HL-60/S4 treated with retinoic acid at 250 ng/mL for 4 days and 3 days (cell line): ENCODE measurements at regions not wholly inside any gene's neighbourhood (a gene's known extent, or its start where the extent isn't known, plus 50 kb on each side); places are given as distances from the start of the nearest gene placed in this dataset.

Source experiments
- in situ Hi-C: fragments of 300-500 bp; cut with MboI; formaldehyde crosslinking; loops from 2 replicates; pipeline ENCODE4 v1.7.0; 2022; ENCODE audit warnings: low sequenced_read_pairs

DNA sequence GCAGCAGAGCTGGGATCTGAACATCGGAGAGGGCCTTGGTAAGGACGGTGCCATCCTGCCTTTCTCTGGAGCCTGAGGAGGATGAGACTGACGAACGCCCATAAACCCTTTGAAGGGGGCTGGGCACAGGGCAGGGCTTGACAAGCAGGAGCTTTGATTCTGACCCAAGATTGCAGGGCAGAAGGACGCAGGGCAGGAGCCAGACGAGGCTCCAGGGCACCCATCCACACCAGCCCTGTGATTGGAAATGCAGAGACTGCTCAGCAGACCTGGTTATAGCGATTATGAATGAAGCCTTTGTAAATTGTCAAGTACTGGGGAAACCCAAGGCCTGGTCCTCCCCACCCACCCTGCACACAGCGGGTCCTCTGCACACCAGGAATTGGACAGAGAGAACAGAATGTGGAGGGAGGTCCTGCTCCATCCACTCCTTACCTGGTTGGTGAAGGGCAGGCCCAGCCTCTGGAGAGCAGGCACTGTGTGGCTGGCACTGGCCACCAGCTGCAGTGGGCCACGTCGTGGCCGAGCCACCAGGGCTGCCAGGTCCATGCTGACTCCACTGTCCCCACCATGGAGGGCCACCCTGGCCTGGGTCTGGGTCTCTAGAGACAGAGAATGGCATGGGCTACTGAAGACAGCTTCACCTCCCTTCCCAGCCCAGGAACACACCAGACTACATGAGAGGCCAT is 68.8 kb downstream of the RMI2 start:
- in situ Hi-C loops: loop anchor here (25.0 kb wide), 2 partner anchors 298 to 648 kb away; no protein-coding TSS in a partner anchor

DNA sequence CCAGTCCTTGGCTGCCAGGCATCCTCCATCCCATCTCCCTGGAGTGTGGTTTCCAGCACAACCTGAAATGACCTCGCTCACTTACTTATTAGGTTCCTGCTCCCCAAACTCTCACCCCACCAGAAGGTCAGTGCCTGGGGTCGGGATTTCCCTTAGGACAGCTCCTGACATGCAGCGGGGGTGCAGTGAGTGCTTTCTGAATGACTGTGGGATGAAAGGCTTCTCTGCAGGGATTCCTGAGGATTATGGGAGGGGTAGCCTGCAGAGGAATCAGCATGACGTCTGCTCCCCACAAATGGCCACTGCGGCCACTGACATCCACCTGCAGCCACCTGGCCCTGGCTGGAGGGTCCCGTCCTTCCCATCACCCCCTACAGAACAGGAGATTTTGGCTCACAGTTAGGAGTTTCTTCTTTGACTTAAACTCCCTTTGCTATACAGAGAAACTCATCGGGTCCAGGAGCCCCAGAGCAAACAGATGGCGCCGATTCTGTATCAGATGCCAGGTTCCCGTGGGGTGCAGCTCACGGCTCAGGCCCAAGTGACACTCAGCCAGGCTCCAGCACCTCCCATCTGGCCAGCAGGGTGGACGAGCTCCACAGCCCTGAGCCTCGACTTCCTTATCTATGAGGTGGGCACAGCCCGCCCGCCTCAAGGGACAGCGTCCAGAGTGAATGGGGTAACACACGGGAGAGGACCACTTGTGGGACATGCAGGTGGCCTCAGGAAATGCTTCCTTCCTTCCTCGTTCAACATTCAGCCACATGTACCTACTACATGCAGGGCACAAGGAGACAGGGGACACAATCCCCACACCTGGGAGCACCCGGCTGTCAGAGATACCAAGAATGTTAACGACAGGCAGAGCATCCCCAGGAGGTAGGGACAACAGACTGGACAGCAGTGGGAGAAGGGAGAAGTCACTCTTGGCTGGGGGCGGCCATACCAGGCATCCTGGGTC is 69.8 kb downstream of the RMI2 start:
- in situ Hi-C loops: loop anchor here (25.0 kb wide), 2 partner anchors 297 to 647 kb away; no protein-coding TSS in a partner anchor

DNA sequence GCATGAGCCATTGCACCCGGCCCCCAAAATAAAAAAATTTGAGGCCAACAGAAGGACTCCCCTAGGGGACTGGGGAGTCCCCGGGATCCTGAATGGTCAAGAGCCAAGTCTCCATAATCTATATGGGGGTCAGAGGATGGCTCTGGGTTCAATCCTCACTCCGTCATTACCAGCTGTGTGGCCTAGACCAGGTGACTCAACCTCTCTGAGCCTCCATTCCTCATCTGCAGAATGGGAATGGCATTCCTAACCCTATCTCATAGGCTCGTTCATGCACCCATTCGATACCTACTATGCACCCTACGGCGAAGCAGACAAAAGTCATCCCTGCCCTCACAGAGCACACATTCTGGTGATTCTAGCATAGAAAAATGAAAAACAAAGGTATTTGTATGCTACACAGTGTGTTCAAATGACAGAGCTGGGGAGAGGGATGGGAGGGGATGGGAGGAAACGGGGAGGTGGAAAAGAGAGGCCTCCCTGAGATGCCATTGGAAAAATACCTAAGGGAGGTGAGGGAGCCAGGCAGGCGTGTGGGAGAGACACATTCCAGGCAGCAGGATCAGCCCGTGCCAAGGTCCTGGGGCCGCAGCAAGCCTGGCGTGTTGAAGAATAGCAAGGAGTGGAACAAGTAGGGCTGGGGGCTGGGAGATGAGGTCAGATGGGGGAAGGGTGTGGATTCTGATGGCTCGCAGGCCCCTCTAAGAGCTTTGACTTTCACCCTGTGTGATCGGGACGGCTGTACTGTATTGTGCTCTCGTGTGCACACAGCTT is 71.2 kb downstream of the RMI2 start:
- in situ Hi-C loops: loop anchor here (25.0 kb wide), 2 partner anchors 296 to 646 kb away; no protein-coding TSS in a partner anchor

DNA sequence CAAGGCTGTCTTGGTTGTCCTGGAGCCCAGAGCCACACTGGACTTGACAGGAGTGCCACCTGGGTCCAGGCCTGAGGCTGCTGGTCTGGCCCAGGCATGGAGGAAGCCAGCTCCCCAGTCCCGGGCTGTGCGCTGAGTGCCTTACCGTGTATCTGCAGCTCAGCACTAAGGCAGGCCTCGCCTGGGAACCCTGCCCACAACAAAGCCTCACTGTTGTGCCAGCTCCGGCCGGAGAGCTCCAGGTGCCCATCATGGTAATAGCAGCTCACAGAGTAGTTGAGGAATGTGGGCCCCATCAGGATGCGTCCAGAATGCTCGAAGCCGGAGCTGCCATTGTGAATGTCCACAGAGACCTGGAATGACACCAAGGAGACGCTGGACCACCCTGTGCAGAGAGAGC is 72.2 kb downstream of the RMI2 start:
- in situ Hi-C loops: loop anchor here (25.0 kb wide), 2 partner anchors 295 to 645 kb away; no protein-coding TSS in a partner anchor

DNA sequence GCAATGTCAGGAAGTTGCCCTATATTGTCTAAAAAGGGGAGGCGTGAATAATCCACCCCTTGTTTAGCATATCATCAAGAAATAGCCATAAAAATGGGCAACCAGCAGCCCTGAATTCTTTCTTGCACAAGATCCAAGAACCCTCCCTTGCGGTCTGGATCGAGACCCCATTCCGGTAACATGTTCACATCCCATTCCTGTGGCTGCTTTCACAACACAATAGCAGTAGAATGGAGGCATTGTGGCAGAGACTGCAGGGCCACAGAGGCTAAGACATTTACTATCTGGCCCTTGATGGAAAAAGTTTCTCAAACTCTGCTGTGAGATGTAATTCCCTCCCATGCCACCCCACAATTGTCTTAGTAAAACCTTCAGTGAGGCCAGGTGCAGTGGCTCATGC is 73.2 kb downstream of the RMI2 start:
- in situ Hi-C loops: loop anchor here (25.0 kb wide), 2 partner anchors 294 to 644 kb away; no protein-coding TSS in a partner anchor

DNA sequence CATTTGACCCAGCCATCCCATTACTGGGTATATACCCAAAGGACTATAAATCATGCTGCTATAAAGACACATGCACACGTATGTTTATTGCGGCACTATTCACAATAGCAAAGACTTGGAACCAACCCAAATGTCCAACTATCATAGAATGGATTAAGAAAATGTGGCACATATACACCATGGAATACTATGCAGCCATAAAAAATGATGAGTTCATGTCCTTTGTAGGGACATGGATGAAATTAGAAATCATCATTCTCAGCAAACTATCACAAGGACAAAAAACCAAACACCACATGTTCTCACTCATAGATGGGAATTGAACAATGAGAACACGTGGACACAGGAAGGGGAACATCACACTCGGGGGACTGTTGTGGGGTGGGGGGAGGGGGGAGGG is 74.8 kb downstream of the RMI2 start:
- in situ Hi-C loops: loop anchor here (25.0 kb wide), 2 partner anchors 292 to 642 kb away; no protein-coding TSS in a partner anchor

DNA sequence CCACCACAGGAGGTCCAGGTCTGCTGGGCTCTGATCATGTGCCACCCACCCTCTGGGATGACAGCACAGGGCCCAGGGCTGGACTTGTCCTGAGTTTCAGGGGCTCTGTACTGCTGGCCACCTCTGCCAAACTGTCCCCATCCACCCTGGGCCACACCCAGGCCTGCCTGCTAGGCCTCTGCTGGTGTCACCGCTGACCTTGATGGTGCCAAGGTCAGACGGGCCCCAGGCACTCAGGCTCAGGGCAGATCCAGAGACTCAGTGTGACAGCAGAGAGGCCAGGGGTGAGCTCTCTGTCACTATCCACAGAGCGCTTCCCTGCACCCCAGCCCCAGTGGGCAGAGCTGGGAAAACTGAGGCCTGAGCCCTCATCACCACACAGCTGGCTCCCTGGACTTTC is 75.6 kb downstream of the RMI2 start:
- in situ Hi-C loops: loop anchor here (25.0 kb wide), 2 partner anchors 291 to 641 kb away; no protein-coding TSS in a partner anchor

DNA sequence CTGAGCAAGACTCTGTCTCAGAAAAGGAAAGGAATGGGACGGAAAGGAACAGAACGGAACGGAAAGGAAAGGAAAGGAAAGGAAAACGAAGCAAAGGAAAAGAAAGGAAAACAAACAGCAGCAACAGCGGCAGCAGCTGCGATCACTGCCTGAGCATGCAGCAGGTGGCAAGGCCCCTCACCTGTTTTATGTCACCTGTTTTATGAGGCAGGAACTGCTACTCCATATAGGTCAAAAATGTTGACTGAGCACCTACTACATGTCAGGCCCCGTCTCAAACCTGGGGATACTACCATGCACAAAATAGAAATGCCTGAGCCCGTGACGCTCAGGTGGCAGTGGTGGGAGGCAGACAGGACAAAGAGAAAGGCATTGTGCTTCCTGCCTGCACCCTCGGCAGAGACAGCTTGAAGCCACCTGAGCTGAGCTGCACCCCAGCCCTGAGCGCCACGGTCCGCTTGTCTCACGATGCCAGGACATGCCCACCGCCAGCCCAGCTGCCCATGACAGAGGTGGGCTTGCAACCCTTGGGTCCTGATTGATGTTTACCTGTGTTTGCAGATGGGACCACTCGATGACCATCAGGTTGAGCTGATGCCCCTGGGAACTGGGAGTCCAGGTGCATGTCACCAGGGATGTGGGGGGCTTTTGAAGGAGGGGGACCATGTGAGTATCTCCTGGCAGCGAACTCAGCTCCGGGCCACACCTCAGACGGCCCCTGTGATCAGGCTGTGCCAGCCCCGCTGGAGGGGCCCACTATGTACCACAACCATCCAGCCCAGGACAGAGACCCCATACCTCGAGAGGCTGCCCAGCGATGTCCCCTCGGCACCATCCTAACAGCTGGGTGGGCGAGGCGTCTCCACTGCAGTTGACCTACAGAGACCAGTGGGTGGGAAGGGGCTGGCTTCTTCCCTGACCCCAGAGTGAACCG is 77.4 kb downstream of the RMI2 start:
- in situ Hi-C loops: loop anchor here (25.0 kb wide), 2 partner anchors 290 to 640 kb away; no protein-coding TSS in a partner anchor

DNA sequence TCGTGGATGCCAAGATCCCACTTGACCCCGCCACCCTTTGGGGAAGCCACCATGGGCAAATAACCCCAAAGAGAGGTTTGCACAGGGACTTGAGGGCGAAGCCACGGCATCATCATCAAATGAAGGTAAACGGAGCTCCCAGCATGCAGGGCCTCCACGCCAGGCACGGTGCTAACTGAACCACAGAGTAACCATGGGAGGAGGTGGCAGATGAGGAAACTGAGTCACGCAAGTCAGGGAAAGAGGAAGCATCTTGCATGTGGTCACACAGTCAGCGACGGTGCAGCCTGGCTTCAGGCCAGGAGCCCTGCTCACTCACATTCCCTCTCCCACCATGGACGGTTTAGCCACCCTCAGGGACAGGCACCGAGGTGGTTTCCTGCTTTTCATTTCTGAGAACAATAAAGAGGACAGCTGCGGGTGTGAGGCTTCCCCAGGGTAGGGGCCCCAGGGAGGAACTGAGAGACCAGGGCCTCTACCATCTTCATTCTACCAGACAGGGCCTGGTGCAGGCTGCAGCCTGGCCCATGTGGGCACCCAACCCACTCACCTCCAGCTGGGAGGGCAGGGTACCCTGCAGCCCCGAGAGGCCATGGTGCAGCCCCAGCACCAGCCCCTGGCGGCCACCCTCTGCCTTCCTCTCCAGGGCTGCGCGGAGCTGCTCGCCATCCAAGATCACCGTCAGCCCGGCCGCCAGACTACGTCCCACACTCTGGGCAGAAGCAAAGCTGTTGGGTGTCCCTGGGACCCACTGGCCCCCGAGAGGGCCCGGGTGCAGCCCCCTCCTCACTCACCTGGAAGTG is 78.3 kb downstream of the RMI2 start:
- in situ Hi-C loops: loop anchor here (25.0 kb wide), 2 partner anchors 289 to 639 kb away; no protein-coding TSS in a partner anchor

DNA sequence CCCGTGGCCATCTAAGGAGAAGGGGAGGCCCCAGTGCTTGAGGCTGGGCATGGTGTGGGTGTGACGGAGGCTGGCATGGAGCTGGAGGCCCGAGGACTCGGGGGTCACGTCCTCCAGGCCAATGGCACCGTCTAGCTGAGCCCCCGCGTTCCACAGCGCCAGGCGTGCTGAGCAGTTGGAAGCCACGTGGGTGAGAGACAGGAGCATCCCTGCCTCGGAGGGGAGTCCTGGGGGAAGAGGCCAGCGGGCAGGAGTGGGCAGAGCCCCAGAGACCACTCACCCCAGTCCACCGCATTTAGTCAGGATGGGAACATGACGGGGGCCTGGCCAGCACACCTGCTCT is 78.8 kb downstream of the RMI2 start:
- in situ Hi-C loops: loop anchor here (25.0 kb wide), 2 partner anchors 288 to 638 kb away; no protein-coding TSS in a partner anchor

DNA sequence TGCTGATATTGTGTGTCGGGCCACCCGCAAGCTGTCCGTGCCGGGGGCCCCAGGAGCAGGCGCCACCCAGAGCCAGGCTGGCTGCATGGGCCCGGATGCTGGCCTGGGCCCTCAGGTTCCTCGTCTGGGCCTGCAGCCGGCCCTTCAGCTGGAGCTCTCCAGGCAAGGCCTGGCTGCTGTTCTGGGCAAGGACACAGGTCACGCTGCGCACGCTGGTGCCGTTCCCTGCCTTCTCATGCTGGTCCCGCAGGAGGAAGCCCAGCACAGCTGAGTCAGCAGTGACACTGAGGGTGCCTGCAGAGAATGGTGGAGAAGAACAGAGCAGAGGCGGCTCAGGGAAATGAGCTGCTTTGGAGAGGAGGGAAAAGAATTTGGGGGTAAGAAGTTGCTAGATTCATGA is 79.9 kb downstream of the RMI2 start:
- in situ Hi-C loops: no loop called here

DNA sequence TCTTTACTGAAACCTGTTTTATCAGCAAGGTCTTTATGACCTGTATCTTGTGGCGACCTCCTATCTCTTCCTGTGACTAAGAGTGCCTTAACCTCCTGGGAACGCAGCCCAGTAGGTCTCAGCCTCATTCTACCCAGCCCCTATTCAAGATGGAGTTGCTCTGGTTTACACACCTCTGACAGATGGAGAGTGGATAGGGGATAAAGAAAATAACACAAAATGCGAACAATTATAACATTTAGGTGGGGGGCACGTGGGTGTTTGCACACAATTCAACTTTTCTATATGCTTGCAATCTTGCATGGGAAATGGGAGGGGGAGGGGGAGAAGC is 83.3 kb downstream of the RMI2 start:
- in situ Hi-C loops: no loop called here

DNA sequence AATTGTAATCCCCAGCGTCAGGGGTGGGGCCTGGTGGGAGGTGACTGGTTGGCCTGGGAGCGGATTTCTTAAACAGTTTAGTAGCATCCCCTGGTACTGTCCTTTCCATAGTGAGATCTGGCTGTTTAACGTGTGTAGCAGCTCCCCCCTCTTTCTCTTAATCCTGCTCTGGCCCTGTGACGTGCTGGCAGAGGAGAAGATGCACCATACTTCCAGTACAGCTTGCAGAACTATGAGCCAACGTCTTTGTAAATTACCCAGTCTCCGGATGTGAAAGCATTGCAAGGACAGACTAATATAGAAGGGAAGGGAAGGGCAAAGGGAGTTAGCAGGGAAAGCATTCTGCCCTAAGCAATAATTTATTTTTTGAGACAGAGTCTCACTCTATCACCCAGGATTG is 83.9 kb downstream of the RMI2 start:
- in situ Hi-C loops: no loop called here

DNA sequence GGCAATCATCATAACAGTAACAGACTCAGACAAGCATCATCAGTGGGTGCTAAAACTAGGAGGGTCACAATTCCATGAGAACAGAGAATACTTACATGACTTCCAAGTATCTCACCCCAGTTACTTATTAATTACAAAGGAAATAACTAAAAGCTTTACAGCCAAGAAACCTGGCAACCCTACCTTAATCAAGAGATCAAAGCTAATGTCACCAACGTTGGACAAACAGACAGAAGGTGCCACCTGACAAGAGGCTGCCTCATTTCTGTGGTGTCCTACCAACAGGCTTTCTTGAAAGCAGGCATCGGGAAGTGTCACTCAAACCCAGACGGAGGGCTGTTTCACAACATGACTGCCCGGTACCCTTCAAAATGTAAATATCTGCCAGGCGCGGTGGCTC is 84.6 kb downstream of the RMI2 start:
- in situ Hi-C loops: no loop called here

DNA sequence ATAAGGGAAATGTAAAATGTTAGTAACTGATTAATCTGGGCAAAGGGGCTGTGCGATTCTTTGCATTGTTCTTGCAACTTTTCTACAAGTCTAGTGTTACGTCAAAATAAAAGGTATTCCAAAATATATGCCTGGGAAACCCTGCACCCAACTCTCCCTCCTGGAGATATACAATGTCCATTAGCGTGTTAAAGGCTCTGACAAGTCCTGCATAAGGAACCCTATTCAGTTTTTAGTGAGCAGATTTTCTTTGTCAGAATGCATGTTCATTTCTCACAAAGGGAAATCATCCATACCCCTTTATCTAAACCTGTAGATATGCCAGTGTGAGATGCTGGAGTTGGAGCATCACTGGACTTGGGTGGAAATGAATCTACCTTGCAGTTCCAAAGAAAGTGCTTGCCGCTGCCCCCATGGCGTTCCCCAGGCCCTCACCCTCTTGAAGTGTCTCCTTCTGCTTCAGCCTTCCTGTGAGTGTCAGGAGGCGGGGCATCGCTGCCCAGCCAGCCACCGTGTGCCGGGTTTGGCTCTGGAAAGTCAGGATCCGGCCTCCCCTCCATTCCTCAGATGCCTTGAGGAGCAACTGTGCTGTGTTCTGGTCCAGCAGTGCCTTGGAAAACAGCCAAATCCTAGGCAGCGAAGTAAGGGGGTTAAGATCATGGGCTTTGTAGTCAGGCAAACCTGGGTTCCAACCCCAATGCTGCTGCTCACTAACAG is 85.5 kb downstream of the RMI2 start:
- in situ Hi-C loops: no loop called here

DNA sequence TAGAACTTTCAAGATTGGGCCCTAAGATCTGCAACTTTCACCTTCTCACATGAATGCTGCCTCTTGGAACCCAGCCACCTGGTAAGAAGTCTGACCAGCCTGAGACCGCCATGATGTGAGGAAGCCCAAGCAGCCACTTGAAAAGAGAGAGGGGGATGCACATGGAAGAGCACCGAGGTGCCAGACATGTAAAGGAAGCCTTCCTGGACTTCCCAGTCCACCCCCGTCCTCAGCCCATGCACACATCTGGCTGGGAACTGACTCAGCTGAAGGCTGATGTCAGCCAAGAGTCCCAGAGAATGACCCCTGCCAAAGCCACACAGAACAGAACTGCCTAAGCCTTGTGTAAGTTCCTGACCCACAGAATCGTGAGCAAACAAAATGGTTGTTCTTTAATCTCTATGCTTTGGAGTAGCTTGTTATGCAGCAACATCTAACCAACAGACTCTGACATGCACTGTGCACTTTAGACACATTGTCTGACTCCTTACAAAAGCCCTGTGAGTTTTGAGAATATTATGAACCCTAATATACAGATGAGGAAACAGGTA is 86.7 kb downstream of the RMI2 start:
- in situ Hi-C loops: no loop called here

DNA sequence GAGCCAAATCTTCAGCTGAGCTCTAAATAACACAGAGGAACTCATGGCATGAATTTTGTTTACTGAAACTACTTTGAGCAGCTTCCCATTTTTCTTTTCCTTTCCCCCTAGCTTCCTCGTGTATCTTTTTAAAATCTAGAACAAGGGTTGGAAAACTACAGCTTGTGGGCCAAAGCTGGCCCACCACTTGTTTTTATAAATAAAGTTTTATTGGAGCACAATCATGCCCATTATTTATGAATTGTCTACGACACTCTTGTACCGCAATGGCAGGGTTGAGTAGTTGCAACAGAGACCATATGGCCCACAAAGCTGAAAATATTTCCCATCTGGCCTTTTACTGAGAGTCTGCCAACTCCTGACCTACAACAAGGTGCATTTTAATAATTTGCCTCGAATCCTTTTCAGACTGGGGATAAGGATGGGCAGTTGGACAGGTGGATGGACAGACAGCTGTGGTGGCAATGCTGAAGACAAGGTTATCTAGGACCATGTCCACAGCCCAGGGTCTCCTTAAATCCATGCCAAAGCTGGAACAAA is 87.7 kb downstream of the RMI2 start:
- in situ Hi-C loops: no loop called here

DNA sequence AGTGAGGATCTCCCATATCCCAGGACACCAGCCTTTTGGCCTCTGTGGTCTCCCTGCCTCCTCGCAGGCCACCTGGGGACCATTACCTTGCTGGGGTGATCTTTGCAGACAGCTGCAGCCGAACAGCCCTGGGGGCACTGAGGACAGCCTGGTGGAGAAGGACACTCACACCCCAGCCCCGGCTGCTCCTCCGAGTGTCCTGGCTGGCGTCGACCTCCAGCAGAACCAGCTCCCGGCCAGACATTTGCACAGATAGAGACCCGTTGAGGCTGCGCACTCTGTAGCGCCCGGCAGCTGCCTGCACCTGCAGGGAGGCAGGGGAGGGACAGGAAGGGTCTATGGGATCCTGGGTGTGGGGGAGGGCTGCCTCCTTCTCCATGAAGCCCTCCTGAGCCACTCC is 90.3 kb downstream of the RMI2 start:
- in situ Hi-C loops: no loop called here
